HEK293T (cell line): ENCODE measurements at regions not wholly inside any gene's neighbourhood (a gene's known extent, or its start where the extent isn't known, plus 50 kb on each side); places are given as distances from the start of the nearest gene placed in this dataset.

Source experiments
- ARNT ChIP-seq: fragments of 450-650 bp; IDR thresholded peaks from 2 replicates; pipeline ENCODE4 v1.6.1; 2017; ENCODE audit warnings: mild to moderate bottlenecking
- BHLHE40 ChIP-seq: fragments of 450-650 bp; IDR thresholded peaks from 2 replicates; pipeline ENCODE4 v1.6.1; 2016; ENCODE audit warnings: mild to moderate bottlenecking, moderate library complexity, borderline replicate concordance
- CTBP1 ChIP-seq: fragments of 450-650 bp; IDR thresholded peaks from 2 replicates; pipeline ENCODE4 v1.6.1; 2016; ENCODE audit warnings: borderline replicate concordance
- ELF4 ChIP-seq: fragments of 450-650 bp; IDR thresholded peaks from 2 replicates; pipeline ENCODE4 v1.6.1; 2017; ENCODE audit warnings: antibody characterized with exemption
- FOXK2 ChIP-seq: fragments of 450-650 bp; IDR thresholded peaks from 2 replicates; pipeline ENCODE4 v1.6.1; 2016; ENCODE audit warnings: mild to moderate bottlenecking
- FOXM1 ChIP-seq: fragments of 450-650 bp; IDR thresholded peaks from 2 replicates; pipeline ENCODE4 v1.6.1; 2017; ENCODE audit warnings: mild to moderate bottlenecking, borderline replicate concordance
- HDGF ChIP-seq: fragments of 450-650 bp; IDR thresholded peaks from 2 replicates; pipeline ENCODE4 v1.6.1; 2017; ENCODE audit warnings: antibody characterized with exemption, borderline replicate concordance
- L3MBTL2 ChIP-seq: fragments of 450-650 bp; conservative IDR thresholded peaks from 2 replicates; pipeline ENCODE4 v1.6.1; 2016; ENCODE audit warnings: mild to moderate bottlenecking
- LEF1 ChIP-seq: fragments of 450-650 bp; IDR thresholded peaks from 2 replicates; pipeline ENCODE4 v1.6.1; 2017; ENCODE audit warnings: mild to moderate bottlenecking, borderline replicate concordance
- PKNOX1 ChIP-seq: fragments of 450-650 bp; IDR thresholded peaks from 2 replicates; pipeline ENCODE4 v1.6.1; 2016
- SP1 ChIP-seq: fragments of 450-650 bp; IDR thresholded peaks from 2 replicates; pipeline ENCODE4 v1.6.1; 2017
- SUZ12 ChIP-seq: fragments of 450-650 bp; IDR thresholded peaks from 2 replicates; pipeline ENCODE4 v1.6.1; 2016; ENCODE audit warnings: mild to moderate bottlenecking
- TARDBP ChIP-seq: fragments of 450-650 bp; IDR thresholded peaks from 2 replicates; pipeline ENCODE4 v1.6.1; 2016
- ZNF384 ChIP-seq: fragments of 450-650 bp; IDR thresholded peaks from 2 replicates; pipeline ENCODE4 v1.6.1; 2016

GRCh38 chr12:58368001-58368400, 426.6 kb downstream of the ATP23 start:
- TF ChIP-seq ELF4: no peak
- no peak for TF ChIP-seq L3MBTL2
- TF ChIP-seq HDGF: no peak
- TF ChIP-seq SP1: no peak
- no peak for TF ChIP-seq FOXK2
- no peak for TF ChIP-seq PKNOX1
- TF ChIP-seq CTBP1: no peak
- no peak for TF ChIP-seq BHLHE40
- TF ChIP-seq SUZ12: no peak
- TF ChIP-seq FOXM1: no peak
- no peak for TF ChIP-seq ARNT
- TF ChIP-seq ZNF384: no peak
- TF ChIP-seq LEF1: no peak
- TF ChIP-seq TARDBP: no peak
